ENCODE measurements at regions not wholly inside any gene's neighbourhood (a gene's known extent, or its start where the extent isn't known, plus 50 kb on each side); places are given as distances from the start of the nearest gene placed in this dataset.

DNA sequence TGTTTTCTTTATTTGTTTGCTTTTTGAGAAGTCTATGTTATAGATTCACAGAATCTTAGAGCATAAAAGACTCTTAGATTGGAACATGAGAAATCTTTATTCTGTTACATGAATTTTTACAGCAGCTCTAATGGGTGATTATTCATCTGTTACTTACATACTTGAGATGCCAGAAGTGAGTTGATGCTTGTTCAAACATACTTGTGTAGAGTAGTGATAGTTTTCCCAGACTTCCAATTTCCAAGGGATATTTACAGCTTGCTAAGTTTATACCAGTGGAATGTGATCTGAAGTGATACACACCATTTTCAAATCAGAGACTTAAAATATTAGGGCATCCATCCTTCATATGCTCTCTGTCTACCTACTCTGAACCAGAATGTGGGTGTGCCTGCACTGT lies 252.9 kb upstream of the SMIM31 start:
- TF ChIP-seq ZBTB33 (IDR thresholded peaks at IDR 0.05) (no peak), HNF4G (IDR thresholded peaks at IDR 0.05) (no peak), TAF1 (conservative IDR thresholded peaks at IDR 0.05) (no peak), GABPA (IDR thresholded peaks at IDR 0.05 in 1 of 2, conservative IDR thresholded peaks at IDR 0.05 in 1 of 2) (no peak), FOXA1 (IDR thresholded peaks at IDR 0.05) (no peak), JUND (IDR thresholded peaks at IDR 0.05) (no peak), EGR1 (IDR thresholded peaks at IDR 0.05; ENCODE audit: low read depth in 2 of 2) (no peak)
- TF ChIP-seq, protein P1, sequence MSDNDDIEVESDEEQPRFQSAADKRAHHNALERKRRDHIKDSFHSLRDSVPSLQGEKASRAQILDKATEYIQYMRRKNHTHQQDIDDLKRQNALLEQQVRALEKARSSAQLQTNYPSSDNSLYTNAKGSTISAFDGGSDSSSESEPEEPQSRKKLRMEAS (IDR thresholded peaks at IDR 0.05) = no peak
- Histone ChIP-seq H3K4me1 (ENCODE audit: control insufficient read depth in 4 of 4, insufficient read depth in 4 of 4, low read length in 3 of 4) (no peaks in the 10 kb centered on the region), H3K36me3 (ENCODE audit: control insufficient read depth in 4 of 4, insufficient read depth in 3 of 4, low read depth in 1 of 4, low read length in 3 of 4) (no peaks in the 10 kb centered on the region), H3K9ac (ENCODE audit: low read depth in 1 of 2, low read length in 2 of 2) (no peak overlapping the region), H3K27ac (ENCODE audit: low read depth in 1 of 2, low read length in 2 of 2) (no peak overlapping the region), H3K27me3 (ENCODE audit: control insufficient read depth in 4 of 4, insufficient read depth in 4 of 4, low read length in 3 of 4) (no peaks in the 10 kb centered on the region), H3K9me3 (ENCODE audit: control insufficient read depth in 4 of 4, low read length in 3 of 4) (no peaks in the 10 kb centered on the region), H3K4me3 (ENCODE audit: low read depth in 1 of 3, low read length in 3 of 3) (no peak overlapping the region)
- DNase-seq (ENCODE audit: low spot score) = no peak

GRCh38 chr4:164503874-164504273 lies 250.1 kb upstream of the SMIM31 start:
- Histone ChIP-seq H3K27me3 (ENCODE audit: control insufficient read depth in 4 of 4, insufficient read depth in 4 of 4, low read length in 3 of 4) (peaks cover 0 to under 1% (median under 1%) of the 10 kb centered on the region in 4 donors), H3K4me3 (ENCODE audit: low read depth in 1 of 3, low read length in 3 of 3) (no peak overlapping the region), H3K4me1 (ENCODE audit: control insufficient read depth in 4 of 4, insufficient read depth in 4 of 4, low read length in 3 of 4) (no peaks in the 10 kb centered on the region), H3K9ac (ENCODE audit: low read depth in 1 of 2, low read length in 2 of 2) (no peak overlapping the region), H3K27ac (ENCODE audit: low read depth in 1 of 2, low read length in 2 of 2) (no peak overlapping the region), H3K9me3 (ENCODE audit: control insufficient read depth in 4 of 4, low read length in 3 of 4) (no peaks in the 10 kb centered on the region), H3K36me3 (ENCODE audit: control insufficient read depth in 4 of 4, insufficient read depth in 3 of 4, low read depth in 1 of 4, low read length in 3 of 4) (no peaks in the 10 kb centered on the region)
- no peak for TF ChIP-seq ZBTB33 (IDR thresholded peaks at IDR 0.05)
- TF ChIP-seq HNF4G (IDR thresholded peaks at IDR 0.05) = no peak
- TF ChIP-seq, protein P2, sequence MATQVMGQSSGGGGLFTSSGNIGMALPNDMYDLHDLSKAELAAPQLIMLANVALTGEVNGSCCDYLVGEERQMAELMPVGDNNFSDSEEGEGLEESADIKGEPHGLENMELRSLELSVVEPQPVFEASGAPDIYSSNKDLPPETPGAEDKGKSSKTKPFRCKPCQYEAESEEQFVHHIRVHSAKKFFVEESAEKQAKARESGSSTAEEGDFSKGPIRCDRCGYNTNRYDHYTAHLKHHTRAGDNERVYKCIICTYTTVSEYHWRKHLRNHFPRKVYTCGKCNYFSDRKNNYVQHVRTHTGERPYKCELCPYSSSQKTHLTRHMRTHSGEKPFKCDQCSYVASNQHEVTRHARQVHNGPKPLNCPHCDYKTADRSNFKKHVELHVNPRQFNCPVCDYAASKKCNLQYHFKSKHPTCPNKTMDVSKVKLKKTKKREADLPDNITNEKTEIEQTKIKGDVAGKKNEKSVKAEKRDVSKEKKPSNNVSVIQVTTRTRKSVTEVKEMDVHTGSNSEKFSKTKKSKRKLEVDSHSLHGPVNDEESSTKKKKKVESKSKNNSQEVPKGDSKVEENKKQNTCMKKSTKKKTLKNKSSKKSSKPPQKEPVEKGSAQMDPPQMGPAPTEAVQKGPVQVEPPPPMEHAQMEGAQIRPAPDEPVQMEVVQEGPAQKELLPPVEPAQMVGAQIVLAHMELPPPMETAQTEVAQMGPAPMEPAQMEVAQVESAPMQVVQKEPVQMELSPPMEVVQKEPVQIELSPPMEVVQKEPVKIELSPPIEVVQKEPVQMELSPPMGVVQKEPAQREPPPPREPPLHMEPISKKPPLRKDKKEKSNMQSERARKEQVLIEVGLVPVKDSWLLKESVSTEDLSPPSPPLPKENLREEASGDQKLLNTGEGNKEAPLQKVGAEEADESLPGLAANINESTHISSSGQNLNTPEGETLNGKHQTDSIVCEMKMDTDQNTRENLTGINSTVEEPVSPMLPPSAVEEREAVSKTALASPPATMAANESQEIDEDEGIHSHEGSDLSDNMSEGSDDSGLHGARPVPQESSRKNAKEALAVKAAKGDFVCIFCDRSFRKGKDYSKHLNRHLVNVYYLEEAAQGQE (IDR thresholded peaks at IDR 0.05) = no peak
- no peak for TF ChIP-seq ATF3 (IDR thresholded peaks at IDR 0.05)
- TF ChIP-seq, protein P1 (IDR thresholded peaks at IDR 0.05) = no peak
- TF ChIP-seq FOXA2 (IDR thresholded peaks at IDR 0.05) = no peak
- no peak for TF ChIP-seq YY1 (IDR thresholded peaks at IDR 0.05)
- TF ChIP-seq CTCF (IDR thresholded peaks at IDR 0.05; ENCODE audit: low read depth, low read length, missing input control) = no peak
- no peak for TF ChIP-seq SP1 (IDR thresholded peaks at IDR 0.05)
- TF ChIP-seq HNF4A (conservative IDR thresholded peaks at IDR 0.05) = no peak
- no peak for TF ChIP-seq GABPA (IDR thresholded peaks at IDR 0.05 in 1 of 2, conservative IDR thresholded peaks at IDR 0.05 in 1 of 2)
- no peak for TF ChIP-seq RXRA (IDR thresholded peaks at IDR 0.05)
- WGBS = 39% methylated on average over 3 of the region's 3 CpGs
- DNase-seq (ENCODE audit: low spot score) = no peak

Measured in liver (tissue), 8 donors.